GM18909 (cell line): ENCODE measurements at regions not wholly inside any gene's neighbourhood (a gene's known extent, or its start where the extent isn't known, plus 50 kb on each side); places are given as distances from the start of the nearest gene placed in this dataset.

Experiments used
- ATAC-seq: cut with Tn5 transposase; IDR thresholded peaks from one replicate; pipeline ENCODE4 v1.9.1; 2021; ENCODE audit warnings: mild to moderate bottlenecking; ENCODE audit not compliant: unreplicated experiment, poor library complexity

DNA sequence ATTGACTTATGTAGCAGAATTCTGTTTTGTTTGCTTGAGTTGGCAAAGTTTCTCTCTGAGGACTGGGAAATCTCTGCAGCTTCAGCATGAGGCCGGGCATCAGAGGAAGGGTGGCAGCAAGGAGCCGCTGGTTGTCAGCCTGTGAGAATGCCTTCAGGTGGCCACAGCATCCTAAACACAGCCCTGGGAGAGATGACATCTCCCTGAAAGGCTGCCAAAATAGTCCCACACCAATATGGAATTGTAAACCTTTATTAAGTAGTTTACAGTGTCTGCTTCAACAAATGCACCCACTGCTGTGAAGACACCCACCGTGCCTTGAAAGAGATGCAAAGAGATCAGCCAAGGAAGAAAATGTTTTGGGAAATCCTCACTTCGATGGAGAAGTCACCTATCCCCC is 609.7 kb upstream of the ARRDC4 start:
- no peak for ATAC-seq

DNA sequence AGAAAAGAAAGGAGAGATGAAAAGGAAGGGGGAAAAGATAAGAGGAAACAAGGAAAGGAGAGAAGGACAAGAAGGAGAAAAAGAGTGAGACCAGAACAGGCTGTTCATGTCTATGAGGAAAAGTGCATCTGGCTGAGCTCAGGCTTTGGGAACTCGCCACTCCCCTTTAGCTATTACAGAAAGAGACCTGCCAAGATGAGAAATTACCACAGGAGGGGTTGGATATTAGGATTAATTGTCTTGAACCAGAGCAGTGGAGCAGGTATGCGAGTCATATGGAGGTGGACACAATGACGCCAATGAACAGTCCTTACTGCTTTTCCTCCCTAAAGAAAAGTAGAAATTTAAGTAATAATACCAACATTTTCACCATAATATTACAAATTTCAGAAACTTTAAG is 577.0 kb upstream of the ARRDC4 start:
- ATAC-seq: no peak

DNA sequence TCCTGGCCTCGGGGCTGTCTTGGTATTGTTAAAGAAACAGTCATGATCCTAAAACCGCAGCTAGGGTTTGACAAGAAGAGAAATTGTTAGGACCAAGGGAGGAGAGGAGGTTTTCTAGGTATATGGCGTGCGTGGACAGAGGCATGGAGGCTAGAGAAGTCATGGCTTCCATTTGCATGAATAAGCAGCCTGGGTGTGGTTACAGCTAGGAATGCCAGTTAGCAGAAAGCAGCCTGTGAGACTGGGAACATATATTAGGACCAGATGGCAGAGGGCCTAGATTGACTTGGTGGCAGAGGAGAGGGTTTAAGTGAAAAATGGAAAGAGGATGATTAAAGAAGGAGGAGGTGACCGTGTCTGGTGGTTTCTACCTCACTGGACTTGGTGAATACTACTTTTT is 573.6 kb upstream of the ARRDC4 start:
- ATAC-seq: no peak

DNA sequence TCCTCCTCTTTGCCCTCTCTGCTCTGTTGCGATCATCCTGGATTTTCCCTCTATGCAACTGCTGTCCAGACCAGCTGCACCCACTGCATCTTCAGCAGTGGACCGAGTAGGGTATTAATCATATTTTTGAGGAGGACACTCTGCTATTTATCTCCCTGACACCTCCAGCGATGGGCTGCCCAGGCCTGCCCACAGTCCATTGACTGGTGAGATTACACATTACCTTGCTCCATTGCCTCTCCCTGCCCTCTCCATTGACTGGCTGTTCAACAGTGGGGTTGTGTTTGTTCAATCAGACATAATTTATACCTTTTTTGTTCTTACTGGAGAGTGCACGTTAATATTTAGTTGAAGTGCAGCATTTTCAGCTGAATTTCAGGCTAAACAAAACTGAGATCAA is 559.3 kb upstream of the ARRDC4 start:
- ATAC-seq: no peak

DNA sequence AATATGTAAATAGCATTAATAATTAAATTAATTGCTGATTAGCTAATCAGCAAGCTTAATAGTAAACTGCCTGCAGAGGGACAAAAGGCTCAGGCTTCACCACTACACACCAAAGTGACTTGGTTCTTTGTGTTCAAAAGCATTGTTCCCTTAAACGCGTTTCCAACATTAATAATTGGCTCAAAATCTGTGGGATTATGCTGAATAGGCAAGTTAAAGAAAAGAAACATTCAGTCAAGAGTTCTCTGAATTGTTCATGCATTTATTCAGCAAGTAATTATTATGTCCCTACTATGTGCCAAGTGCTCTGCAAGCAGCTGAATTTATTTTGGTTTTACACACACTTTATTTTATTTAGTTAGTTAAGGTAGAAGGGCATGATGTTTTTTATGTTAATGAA is 558.5 kb upstream of the ARRDC4 start:
- ATAC-seq: no peak

DNA sequence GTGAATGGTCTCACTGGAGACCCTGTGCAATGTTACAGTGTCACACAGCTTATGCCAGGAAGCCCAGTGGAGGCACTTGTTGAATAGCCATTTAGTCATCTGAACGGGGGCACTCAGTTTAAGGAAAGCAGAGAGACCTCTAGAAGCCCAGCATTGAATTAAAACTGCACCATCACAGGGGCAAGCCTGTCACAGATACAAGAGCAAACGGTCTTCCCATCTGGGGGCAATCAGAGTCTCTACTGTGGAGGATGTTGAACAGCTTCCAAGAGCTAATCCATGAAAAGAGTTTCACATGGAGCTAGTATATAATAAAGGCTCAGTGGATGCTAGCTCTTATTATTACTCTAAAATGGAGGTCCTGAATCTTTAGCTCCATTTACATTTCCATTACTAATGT is 553.7 kb upstream of the ARRDC4 start:
- no peak for ATAC-seq

DNA sequence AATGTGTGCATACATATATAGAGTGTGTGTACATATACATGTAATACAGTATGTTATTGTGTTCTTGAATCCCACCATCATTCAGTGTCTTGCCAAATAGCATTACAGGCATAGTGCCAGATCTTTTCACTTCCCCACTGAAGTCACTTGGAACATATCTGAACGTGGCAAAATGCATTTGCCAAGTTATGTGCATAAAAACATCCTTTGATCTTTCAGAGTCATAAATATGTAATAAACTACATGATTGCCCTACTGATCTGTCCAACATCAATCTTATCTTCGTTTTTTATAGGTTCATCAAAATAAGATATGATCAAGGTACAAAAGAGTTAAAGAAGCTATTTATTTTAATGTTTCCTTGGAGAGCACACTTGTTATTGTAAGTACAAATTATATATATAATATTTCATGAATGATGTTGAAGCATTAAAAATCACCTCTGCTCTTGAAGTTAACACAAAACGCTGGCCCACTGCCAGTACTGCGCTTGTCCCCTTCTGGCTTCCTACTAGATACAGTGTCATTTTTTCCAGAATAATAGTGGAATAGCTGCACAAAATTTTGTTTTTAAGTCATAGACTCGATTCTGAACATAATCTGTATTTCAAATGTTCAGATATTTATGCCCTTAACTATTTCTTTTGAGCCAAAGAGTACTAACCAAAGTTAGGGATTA is 549.5 kb upstream of the ARRDC4 start:
- ATAC-seq: no peak

DNA sequence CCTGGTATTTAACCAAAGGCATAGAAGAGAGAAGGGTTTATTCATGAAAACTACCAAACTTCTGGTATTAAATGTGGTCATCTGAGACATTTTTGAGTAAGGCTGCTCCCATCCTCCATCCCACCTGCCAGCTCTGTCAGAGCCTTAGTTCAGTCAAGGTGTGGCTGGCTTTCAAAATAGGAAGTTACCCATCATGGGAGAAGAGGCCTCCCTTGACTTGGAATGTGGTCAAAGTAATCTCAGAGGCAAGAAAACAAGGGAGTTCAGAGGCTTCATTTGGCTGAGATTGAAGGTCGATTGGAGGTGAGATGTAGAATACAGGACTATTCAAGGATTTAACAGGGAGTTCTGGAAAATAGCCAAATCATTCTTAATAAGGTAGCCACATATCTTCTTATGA is 540.4 kb upstream of the ARRDC4 start:
- ATAC-seq: no peak

DNA sequence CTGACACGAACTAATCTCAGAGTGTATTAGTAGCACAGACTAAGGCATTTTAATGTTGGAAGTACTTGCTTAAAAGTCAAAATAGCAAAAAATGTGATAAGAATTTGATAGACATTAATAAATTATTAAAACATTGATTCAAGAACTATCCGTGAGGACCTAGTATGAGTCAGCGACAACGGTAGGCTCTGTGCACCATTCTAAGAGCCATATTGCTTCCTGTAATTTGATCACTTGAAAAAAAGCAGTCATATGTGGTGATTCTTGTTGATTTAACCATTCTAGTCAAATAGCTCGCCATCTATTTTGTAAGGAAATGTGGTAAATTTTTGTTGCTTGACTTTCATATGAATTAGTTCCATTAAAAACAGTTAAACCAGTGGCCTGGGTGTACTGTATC is 534.9 kb upstream of the ARRDC4 start:
- no peak for ATAC-seq

DNA sequence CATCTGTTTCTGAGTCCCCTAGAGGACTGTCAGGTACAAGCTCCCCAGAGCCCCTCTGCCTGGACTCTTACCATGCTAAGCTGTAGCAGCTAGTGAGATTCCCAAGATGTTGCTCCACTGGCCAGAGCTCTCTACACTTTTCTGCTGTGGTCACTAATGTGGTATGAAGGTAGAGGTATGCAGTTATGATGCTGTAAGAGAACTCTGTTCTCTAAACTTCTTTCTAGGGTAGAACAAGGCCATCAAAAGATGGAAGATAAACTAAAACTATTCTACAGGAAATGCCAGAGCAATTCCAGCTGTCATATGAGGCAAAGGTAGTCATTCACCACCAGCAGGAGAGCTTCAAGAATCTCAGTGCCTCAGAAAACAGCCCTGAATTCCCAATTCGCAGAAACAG is 517.4 kb upstream of the ARRDC4 start:
- ATAC-seq: no peak

DNA sequence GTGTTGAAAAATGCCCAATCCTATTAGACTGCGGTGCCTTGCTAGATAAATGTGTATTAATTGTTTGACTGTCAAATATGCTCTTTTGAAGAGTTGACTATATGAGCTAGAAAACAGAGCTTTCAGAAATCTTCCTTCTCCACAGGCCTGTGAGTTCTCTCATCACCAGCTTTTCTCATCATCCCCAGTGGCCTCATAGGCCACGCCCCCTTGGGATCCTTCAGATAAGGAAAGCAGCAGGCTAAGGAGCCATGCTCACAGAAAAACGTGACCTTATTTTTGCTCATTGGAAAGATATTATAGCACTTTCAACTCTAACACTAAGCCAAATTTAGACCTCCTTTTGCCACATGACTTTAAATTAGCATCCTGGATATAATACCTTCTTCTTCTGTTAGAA is 514.4 kb upstream of the ARRDC4 start:
- no peak for ATAC-seq

DNA sequence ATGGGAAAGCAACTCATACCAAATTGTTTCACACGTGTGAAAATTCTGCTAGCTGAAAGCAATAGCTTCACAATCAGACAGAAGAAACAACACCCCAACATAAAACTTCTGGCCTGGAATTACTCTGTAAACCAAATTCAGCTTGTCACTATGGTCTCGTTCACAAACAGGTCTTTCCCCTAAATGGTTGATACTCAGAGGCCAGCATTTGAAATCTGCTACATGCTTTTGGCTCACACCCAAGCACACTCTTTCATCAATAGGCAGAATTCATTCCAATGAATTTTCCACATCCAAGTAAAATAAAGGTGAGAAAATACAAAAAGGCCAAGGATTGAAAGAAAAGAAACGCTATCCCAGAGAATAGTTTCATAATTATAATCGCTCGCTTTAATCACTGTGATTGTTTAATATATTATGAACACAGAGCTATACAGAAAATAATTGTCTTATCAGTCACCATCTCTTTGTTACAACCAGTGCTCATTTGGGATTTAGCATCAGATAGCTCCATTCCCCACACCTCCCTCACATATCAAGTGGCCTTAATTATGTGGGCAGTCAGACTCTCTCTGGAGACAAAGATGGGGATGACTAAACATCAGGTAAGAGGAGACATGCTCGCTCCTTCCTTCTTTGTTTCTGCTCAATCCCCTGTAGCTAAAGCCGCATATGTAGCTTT is 503.8 kb upstream of the ARRDC4 start:
- ATAC-seq: no peak

DNA sequence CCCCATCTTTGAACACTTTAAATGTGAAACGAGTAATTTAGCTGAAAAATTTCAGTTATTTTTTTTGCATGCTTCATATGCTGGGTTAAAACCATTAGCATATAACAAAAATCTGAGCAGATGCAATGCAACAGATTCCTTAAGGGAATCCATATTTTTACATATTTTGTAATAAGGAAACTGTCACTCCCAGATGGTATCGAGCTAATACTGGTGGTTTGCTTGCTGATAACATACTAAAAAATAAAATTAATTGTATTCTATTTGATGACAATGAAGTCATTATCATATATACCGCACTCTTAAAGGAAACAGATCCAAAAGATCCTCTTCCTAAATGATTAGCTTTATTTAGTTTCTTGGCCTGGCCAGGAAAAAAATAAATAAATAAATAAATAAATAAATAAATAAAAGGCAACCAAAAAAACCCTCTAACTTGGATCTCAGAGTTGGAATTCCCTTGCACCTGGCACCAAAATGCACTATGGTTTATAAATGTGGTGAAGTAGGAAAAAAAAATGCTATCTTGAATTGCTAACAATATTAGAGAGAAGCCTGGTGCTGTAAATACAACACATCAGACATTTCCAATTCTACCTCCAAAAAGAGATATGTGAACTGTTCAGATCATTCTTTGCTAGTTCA is 503.2 kb upstream of the ARRDC4 start:
- no peak for ATAC-seq

DNA sequence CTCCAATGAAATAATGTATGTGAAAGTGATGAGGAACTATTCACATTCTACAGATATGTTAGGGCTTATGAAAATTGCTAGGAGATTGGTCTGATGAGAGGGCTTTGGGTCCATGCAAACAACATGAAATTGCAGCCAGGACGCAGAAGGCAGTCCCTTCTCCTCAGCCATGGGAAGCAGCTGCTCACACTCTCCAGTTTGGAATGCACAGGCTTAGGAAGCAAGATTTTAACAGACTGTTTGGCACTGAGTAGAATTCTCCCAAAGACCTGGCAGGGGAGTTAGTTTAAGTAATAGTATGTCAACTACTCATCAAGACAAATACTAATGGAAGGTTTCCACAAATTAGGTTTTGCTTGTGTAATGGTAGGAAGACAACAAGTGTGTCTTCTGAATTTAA is 500.7 kb upstream of the ARRDC4 start:
- no peak for ATAC-seq

DNA sequence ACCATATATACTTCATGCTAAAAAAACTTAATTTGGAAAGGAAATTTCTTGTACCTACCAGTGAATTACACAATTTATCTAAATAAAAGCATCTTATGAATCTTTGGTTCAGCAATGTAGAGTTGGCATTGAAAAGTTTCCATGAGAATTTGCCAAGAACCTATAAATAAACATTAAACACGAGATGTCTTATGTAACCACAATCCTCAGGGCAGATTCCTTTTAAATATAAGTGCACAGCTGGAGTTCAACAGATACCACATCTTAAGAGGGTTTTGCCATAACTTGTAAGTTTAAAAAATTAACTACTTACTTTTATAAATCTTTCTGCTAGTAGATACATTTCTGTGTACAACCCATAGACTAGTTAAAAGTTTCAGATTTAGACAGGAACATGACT is 499.3 kb upstream of the ARRDC4 start:
- no peak for ATAC-seq

DNA sequence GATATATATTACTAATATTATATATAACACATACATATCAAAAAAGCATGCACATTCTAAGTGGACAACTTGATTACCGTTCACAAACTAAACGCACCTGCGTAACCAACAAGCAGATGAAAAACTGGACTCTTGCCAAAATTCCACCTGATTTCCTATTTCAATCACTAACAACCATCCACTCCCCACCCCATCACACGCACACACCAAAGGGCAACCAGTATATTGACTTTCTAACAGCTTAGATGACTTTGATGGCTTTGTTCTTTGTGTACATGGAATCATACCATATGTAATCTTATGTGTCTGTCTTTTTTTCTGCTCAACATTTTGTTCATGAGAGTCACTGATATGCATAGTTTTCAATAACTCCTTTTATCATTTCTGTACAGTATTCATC is 496.8 kb upstream of the ARRDC4 start:
- ATAC-seq: no peak

DNA sequence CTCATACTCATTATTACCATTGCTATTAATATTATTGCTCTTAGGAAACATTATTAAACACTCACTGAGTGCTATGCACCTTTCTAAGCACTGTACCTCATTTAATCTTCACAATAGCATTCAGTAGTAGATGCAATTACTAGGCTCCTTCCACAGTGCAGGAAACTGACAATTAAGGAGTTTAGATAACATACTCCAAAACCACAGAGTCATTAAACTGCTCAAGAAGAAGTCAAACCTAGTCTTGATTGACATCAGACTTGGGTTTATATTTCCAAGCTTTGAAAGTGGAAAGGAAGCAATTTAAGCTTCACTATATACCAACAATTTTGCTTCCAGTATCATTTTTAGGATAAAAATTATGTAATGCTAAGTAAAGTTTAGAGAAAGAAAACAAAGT is 490.1 kb upstream of the ARRDC4 start:
- ATAC-seq: no peak

DNA sequence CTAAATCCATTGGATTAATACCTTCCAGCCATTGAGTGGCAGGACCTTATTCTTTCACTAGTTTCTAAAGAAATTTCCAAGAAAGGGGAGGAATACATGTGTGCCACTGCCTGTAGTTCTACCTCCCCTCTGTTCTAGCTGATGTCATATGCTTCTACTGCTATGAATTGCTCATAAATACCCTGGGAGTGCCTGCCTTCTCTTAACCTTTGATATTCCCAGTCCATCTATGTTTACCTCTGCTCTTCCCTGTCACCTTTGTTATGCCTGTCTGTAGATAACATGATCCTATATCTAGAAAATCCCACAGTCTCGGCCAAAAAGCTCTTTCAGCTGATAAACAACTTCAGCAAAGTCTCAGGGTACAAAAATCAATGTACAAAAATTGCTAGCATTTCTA is 486.9 kb upstream of the ARRDC4 start:
- no peak for ATAC-seq

DNA sequence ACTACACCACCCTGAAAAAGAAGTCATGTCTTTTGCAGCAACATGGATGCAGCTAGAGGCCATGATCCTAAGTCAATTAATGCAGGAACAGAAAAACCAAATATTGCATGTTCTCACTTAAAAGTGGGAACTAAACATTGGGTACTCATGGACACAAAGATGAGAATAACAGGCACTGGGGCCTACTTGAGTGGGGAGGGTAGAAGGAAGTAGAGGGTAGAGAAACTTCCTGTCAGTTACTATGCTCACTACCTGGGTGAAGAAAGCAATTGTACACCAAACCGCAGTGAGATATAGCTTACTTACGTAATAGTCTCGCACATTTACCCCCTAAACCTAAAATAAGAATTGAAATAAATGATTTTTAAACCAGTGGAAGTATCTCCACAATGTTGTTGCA is 480.5 kb upstream of the ARRDC4 start:
- ATAC-seq: no peak

DNA sequence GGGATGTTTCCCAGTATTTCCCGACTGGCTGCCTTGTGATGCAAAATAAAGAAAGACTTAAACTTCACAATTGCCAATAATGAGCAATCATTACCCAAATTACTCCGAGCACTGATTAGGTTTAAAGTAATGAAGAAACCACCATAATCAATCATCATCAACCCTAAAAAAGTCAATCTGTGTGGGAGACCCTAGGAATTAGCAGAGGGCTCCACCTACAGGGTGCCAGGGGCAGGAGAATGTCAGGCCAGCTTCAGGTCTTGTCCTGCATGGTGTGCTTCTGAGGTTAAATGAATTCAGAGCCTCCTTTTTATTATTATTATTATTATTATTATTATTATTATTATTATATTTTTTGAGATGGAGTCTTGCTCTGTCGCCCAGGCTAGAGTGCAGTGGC is 478.0 kb upstream of the ARRDC4 start:
- no peak for ATAC-seq

DNA sequence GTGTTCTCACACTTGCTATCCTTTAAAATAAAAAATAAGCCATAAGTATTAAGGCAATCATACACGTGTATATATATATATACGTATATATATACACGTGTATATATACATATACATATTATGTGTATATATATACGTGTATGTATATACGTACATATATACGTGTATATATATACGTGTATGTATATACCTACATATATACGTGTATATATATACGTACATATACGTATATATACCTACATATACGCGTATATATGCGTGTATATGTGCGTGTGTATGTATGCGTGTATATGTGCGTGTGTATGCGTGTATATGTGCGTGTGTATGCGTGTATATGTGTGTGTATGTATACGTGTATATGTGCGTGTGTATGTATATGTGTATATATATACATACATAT is 477.3 kb upstream of the ARRDC4 start:
- no peak for ATAC-seq

DNA sequence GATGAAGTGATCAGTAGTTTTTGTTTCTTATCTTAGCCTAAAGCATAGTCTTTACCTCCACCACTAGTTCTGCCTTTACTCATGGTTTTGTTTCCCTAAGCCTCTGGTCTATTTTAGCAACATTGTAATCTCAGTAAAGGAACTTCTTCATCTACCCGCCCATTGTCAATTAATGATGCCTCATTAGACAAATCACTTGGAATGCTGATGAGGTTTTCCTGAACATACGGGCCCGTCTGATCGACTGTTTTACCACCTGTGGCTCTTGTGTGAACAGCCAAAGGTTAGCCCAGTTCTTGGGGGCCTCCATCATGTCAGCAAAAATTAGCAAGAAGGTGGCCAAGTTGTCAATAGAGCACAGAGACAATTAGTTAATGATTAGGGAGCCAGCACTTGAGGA is 470.1 kb upstream of the ARRDC4 start:
- ATAC-seq: no peak
